Lung (tissue), 11 donors: ENCODE measurements at regions not wholly inside any gene's neighbourhood (a gene's known extent, or its start where the extent isn't known, plus 50 kb on each side); places are given as distances from the start of the nearest gene placed in this dataset.

Source experiments
- ATAC-seq: fragments of 200-7000 bp; cut with Tn5 transposase; one replicate; pipeline ENCODE4 v1.9.1; 2020; ENCODE audit warnings: moderate number of reproducible peaks; ENCODE audit not compliant: insufficient read depth, low FRiP score
- DNase-seq, 3 donors: peaks; one replicate each; pipeline ENCODE4 v3.0.0-alpha.2; 2013 to 2017
- H3K27ac ChIP-seq, 2 donors: one replicate each; pipeline ENCODE4 v1.5.1; 2013; ENCODE audit warnings: mild to moderate bottlenecking in 2 of 2, moderate library complexity in 2 of 2, control low read depth in 1 of 2, inconsistent platforms in 1 of 2, low read depth in 1 of 2, low read length in 1 of 2
- H3K27me3 ChIP-seq, 3 donors: one replicate each; pipeline ENCODE4 v1.5.1; 2013; ENCODE audit warnings: low read length in 2 of 3; ENCODE audit not compliant: control insufficient read depth in 3 of 3, insufficient read depth in 3 of 3
- H3K36me3 ChIP-seq, 4 donors: one replicate each; pipeline ENCODE4 v1.5.1; 2013; ENCODE audit warnings: low read length in 4 of 4, mild to moderate bottlenecking in 1 of 4, moderate library complexity in 1 of 4; ENCODE audit not compliant: control insufficient read depth in 4 of 4, insufficient read depth in 4 of 4
- H3K4me1 ChIP-seq, 5 donors: one replicate each; pipeline ENCODE4 v1.5.1; 2013; ENCODE audit warnings: low read length in 5 of 5, mild to moderate bottlenecking in 2 of 5, moderate library complexity in 1 of 5; ENCODE audit not compliant: control insufficient read depth in 5 of 5, insufficient read depth in 5 of 5
- H3K4me3 ChIP-seq: one replicate; pipeline ENCODE4 v1.5.1; 2013; ENCODE audit warnings: mild to moderate bottlenecking, control low read depth, moderate library complexity
- H3K9ac ChIP-seq, 2 donors: one replicate each; pipeline ENCODE4 v1.5.1; 2013; ENCODE audit warnings: low read length in 2 of 2, control low read depth in 1 of 2; ENCODE audit not compliant: insufficient read depth in 1 of 2
- H3K9me3 ChIP-seq, 4 donors: one replicate each; pipeline ENCODE4 v1.5.1; 2013; ENCODE audit warnings: low read length in 3 of 4, mild to moderate bottlenecking in 1 of 4, moderate library complexity in 1 of 4; ENCODE audit not compliant: control insufficient read depth in 4 of 4, insufficient read depth in 3 of 4
- WGBS, 2 donors: extraction: QIAGEN DNeasy Blood & Tissue Kit; methylation state at CpG; one replicate each; pipeline ENCODE4 v1.1.7; 2013; 5-methylcytosine and 5-hydroxymethylcytosine counted together
- TF ChIP-seq, protein P1 (sequence below): IDR thresholded peaks from 2 replicates; pipeline ENCODE4 v1.5.1; 2012; ENCODE audit warnings: mild to moderate bottlenecking; ENCODE audit errors: control extremely low read depth, extremely low read depth
- donor health status: control.
- donor health status: control.
- donor health status: Bipolar disorder and iron deficiency.
- donor health status: healthy.
- donor health status: DM: yes; HTN: yes; CAD: no.

DNA sequence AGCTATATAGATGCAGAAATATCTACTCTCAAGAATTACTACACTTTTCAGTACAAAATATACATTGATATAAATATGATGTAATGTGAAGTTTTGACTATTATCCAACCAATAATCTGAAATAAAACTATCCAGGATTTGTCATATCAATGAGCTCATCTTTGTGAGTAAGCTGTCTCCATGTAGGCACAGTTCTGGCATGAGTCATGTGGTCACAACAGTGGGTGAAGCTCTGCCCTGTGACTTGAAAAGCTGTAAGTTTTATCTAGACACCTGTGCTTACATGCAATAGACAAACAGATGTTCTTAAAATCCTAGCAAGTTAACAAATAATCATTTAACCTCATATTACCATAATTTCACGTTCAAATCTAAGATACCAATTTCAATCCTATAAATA lies 192.7 kb downstream of the GABRG1 start:
- no peak for ATAC-seq
- WGBS, 2 donors: 50 to 74% methylated on average over 1 of the region's 1 CpG

DNA sequence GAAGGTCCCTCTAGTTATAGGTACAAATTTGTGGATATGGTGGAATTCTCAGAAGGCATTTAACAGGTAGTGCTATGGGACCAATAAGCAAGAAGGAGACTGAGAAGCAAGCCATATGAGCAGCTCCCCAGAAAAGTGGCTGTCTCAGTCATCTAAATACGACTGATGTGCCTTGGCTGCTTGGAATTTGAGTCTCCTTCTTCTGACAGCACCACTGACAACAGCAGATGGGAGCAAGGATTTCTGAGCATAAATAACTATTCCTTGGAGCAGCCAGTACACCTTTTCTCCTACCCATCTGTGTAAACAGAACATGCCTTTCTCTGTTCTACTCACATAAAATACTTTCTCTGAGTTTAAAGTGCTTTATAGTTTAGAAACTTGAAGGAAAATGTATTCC lies 196.2 kb downstream of the GABRG1 start:
- DNase-seq (no peak), ATAC-seq (no peak)
- H3K27me3 ChIP-seq: no peaks in the 10 kb centered on the region
- H3K4me1 ChIP-seq: no peaks in the 10 kb centered on the region
- no peaks in the 10 kb centered on the region for H3K36me3 ChIP-seq
- H3K9me3 ChIP-seq: no peaks in the 10 kb centered on the region
- WGBS, 2 donors: 76 to 79% methylated on average over 1 of the region's 1 CpG
- H3K27ac ChIP-seq: no peak overlapping the region
- H3K9ac ChIP-seq: no peak overlapping the region
- H3K4me3 ChIP-seq: no peak overlapping the region
- TF ChIP-seq, protein P1, sequence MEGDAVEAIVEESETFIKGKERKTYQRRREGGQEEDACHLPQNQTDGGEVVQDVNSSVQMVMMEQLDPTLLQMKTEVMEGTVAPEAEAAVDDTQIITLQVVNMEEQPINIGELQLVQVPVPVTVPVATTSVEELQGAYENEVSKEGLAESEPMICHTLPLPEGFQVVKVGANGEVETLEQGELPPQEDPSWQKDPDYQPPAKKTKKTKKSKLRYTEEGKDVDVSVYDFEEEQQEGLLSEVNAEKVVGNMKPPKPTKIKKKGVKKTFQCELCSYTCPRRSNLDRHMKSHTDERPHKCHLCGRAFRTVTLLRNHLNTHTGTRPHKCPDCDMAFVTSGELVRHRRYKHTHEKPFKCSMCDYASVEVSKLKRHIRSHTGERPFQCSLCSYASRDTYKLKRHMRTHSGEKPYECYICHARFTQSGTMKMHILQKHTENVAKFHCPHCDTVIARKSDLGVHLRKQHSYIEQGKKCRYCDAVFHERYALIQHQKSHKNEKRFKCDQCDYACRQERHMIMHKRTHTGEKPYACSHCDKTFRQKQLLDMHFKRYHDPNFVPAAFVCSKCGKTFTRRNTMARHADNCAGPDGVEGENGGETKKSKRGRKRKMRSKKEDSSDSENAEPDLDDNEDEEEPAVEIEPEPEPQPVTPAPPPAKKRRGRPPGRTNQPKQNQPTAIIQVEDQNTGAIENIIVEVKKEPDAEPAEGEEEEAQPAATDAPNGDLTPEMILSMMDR: no peak

More for the DNA sequence above, 192.7 kb downstream of the GABRG1 start:
- H3K4me1 ChIP-seq: no peaks in the 10 kb centered on the region
- no peaks in the 10 kb centered on the region for H3K36me3 ChIP-seq
- TF ChIP-seq, protein P1: no peak
- no peak overlapping the region for H3K4me3 ChIP-seq
- no peak overlapping the region for H3K27ac ChIP-seq
- no peaks in the 10 kb centered on the region for H3K27me3 ChIP-seq
- DNase-seq: no peak
- no peak overlapping the region for H3K9ac ChIP-seq
- no peaks in the 10 kb centered on the region for H3K9me3 ChIP-seq

DNA sequence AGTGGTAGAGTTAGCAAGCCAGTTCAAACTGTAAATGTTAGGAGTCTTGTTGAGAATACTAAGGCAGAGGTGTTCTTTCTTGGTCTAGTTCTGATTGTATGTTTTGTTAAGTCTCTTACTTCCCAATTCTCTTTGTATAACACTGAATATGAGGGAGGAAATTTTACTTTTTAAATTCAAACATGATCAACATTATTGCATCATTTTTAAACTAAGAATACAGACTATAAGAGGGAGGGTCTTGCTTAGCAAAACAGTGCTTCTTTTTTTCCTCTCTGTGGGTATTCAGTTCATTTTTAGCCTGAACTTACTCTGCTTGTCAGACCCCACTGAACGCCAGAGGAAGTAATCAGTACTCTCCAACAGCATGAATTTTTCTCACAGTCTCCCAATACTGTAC lies 198.0 kb downstream of the GABRG1 start:
- no peak overlapping the region for H3K27ac ChIP-seq
- ATAC-seq (no peak), DNase-seq (no peak)
- H3K9me3 ChIP-seq: no peaks in the 10 kb centered on the region
- H3K9ac ChIP-seq: no peak overlapping the region
- H3K27me3 ChIP-seq: no peaks in the 10 kb centered on the region
- H3K4me1 ChIP-seq: no peaks in the 10 kb centered on the region
- 77 to 89% methylated on average over 1 of the region's 1 CpG for WGBS, 2 donors
- no peak overlapping the region for H3K4me3 ChIP-seq
- TF ChIP-seq, protein P1: no peak
- H3K36me3 ChIP-seq: no peaks in the 10 kb centered on the region

DNA sequence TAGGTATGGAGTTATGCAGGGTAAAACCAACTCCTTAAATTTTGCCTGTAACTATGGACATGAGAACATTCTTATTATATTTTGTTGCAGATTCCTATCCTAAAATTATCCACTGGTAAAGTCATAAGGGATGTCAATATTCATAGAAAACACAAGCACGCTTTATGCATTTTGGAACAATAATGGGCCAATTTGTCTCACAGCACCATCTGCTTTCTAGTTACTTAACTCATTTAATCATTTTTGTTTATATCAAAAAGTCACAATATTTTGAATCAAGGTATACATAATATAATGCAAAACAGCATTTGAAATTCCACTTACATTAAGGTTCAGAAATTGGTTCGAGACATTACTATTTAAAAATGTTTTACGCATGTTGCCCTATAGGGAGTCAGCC lies 203.0 kb downstream of the GABRG1 start:
- H3K36me3 ChIP-seq: no peaks in the 10 kb centered on the region
- TF ChIP-seq, protein P1: no peak
- DNase-seq (no peak), ATAC-seq (no peak)
- no peak overlapping the region for H3K4me3 ChIP-seq
- H3K9me3 ChIP-seq: no peaks in the 10 kb centered on the region
- no peaks in the 10 kb centered on the region for H3K27me3 ChIP-seq
- H3K9ac ChIP-seq: no peak overlapping the region
- 88 to 92% methylated on average over 3 of the region's 3 CpGs for WGBS, 2 donors
- no peak overlapping the region for H3K27ac ChIP-seq
- H3K4me1 ChIP-seq: no peaks in the 10 kb centered on the region
